DMS153 treated with DMSO at 0.1 percent for 48 hours (cell line): ENCODE measurements at regions not wholly inside any gene's neighbourhood (a gene's known extent, or its start where the extent isn't known, plus 50 kb on each side); places are given as distances from the start of the nearest gene placed in this dataset.

Experiments used
- DNase-seq: peaks from one replicate; lab custom pipeline; 2025; ENCODE audit not compliant: unreplicated experiment; lab: John Stamatoyannopoulos, UW

DNA sequence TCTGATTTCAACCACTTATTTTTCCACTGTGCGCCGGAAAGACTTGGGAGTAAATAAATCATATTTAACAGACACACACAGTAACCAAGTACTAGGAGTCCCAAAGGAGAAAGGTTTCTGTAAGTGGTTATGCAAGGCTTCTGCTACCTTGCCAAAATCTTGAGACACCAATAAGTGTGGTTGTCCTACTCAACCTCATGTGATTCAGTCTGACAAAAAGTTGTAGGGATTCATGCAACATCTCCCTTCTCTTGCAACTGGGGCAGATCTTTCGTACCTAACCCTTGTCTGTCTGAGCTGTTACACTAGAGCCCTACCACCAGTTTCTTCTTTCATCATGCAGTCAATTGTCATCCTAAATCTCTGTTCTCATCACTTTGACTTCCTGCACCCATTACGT lies 69.9 kb upstream of the NUDT7 start:
- DNase-seq: no peak

DNA sequence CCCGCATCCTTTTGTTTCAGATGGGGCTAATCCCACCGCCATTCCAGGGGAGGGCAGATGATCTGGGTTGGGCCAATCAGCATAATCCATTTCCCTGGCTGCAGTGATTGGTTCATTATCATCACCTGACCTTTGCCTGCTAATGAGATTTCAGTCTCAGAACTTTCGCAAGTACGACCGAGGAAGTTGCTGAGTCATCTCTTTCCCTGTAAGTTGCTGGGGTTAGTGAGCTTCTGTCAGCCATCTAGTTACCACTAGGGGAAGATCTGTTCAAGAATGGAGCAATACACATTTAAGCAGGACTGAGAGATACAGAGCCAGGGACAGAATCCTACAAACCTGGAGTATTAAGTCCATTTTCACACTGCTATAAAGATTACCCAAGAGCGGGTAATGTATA lies 65.3 kb upstream of the NUDT7 start:
- no peak for DNase-seq

GRCh38 chr16:77660311-77660710 lies 62.0 kb upstream of the NUDT7 start:
- DNase-seq: peak; percentile 31

GRCh38 chr16:77662246-77662645 lies 60.1 kb upstream of the NUDT7 start:
- no peak for DNase-seq

- DNase-seq: no peak
These were observed 58.6 kb upstream of the NUDT7 start for GRCh38 chr16:77663711-77664110.

- no peak for DNase-seq
These were observed 55.5 kb upstream of the NUDT7 start for GRCh38 chr16:77666771-77667170.

DNA sequence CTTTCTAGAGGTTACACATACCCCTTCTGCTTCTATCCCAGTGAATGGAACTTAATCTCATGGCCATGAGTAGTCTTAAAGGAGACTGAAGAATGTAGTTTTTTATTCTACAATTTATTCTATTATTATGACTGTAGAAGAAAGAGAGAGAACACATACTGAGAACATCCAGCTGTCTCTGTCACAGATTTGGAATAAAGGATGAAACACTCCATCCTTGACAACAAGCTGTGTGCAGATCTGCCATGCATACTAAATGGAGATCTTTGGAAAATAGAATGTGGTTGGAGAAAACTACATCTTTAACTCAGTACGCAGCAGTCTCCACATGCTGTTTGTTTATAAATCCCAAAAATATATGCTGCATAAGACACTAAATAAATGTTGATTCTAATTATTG lies 54.1 kb upstream of the NUDT7 start:
- no peak for DNase-seq

GRCh38 chr16:77669057-77669456 lies 53.3 kb upstream of the NUDT7 start:
- DNase-seq: no peak
